NCI-H1436 treated with DMSO at 0.1 percent for 48 hours (cell line): ENCODE measurements at regions not wholly inside any gene's neighbourhood (a gene's known extent, or its start where the extent isn't known, plus 50 kb on each side); places are given as distances from the start of the nearest gene placed in this dataset.

Experiments
- DNase-seq: peaks from one replicate; lab custom pipeline; 2025; lab: John Stamatoyannopoulos, UW

DNA sequence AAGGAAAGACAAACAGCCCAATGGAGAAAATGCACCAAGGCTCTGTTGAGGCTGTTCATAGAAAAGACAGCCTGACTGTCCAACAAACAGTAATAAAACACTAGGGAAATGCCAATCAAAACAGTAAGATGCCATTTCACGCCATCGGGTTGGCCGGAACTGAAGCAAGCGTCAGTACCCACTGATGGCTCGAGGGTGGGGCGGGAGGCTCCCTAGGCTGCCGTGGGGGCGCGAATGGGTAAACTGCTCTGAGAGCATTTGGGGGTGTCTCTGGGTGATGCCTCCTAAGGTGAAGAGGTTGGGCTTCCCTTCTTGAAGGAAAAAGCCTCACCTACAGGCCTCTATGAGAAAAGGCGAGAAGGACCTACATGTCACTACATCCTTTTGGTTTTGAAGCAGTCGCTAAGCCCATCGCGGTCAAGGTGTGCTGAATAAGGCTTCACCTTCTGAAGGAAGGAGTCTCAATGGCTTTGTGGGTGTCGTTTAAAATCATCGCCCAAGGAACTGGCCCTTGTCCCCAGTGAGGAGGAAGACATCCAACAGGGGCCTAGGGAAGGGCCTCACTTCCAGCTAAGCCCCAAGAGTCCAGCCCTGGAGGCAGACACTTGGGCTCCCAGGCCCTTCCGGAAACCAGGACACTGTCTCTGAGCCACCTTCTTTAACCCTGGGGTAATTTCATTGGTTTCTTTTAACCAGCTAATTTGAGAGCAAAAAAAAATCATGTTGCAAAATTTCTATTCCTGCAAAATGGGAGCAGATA, 98.5 kb upstream of the PPP2R2D start:
- no peak for DNase-seq

DNA sequence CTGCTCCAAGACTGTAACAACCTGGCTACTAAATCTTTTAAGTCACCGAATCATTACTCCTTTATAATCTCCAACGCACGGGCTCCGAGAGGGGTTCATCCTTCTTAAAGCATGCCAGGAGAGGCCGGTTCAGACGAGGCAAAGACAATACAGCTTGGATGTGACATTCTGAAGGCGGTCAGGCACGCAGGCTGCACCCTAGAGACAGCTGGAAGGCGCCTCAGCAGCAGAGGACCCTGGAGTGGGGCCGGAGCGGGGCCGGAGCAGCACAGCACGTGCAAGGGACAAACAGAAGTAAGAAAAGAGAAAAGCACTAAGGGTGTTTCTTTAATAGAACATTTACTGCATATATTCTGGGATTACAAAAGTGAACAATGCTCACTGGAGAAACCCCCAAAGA, 97.8 kb upstream of the PPP2R2D start:
- DNase-seq = no peak

DNA sequence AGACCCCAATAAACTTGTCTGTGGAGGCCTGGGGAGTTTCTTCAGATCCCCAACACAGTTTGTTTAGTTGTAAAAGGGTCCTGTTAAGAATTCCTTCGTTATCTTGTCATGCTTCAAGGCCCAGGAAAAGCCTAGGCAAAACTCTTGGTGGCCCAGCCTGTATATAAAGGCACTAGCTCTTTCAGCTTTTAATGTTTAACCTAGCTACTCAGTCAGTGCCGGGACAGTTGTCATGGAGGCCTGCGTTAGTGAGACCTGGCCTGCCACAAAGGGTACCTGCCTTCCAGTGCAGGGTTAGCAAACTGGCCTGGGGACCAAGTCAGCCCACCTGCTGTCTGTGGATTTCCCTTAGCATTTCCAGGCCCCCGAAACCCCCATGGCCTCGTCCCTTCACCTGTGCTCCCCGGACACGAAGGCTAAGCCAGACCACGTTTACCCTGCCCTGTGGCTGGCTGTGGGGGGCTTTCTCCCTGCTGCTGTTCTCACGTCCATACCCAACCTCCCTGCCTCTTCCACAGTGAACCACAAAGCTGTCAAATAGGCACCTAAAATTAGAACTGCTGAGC, 96.9 kb upstream of the PPP2R2D start:
- no peak for DNase-seq

DNA sequence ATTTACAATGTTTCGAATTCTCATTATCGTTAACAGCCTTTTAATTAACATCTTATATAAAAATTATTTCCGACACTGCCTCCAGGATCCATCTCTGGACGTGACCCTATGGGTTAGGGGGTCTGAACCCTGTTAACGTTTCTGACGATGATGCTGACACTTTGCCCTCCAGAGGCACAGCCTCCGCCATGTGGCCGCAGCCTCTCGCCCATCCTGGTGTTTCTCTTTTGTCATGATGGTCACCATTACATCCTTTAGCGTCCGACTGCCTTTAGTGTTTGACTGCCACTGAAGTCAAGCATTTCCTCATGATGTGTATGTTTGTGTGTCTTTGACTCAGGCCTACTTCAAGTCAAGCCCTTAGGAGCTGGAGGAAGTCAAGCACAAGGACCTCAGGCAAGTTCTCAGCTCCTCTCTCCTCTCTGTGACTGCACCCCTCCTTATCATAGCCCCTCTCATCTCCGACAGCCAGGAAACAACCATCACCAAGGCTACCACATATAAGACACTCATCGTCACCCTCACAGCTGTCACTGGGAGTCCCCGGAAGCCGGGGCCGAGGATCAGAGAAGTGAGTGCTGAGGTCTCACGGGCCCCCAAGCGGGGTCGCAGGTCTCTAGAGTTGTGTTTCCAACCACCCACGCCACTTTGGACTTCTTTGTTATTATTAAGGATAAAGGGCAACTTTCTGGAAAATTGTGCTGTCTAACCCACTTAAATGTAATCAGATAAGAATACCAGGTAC, 96.1 kb upstream of the PPP2R2D start:
- DNase-seq = no peak

DNA sequence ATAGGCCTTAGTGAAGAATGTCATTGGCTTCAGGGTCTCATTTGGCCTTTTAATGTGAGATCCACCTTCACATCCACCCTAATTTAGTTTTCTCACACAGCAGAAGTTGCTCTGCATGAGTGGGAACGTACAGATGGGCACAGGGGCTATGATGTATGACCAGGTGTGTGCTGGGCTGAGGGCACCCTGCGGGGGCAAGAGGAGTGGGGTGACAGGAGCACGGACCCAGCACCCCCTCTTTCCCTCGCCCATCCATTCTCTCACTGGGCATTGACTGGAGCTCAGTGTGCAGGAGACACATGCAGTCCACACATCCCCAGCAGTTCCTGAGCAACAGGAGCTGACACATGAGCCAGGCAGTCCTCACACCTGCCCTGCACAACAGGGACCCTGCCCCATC, 95.1 kb upstream of the PPP2R2D start:
- DNase-seq = no peak

DNA sequence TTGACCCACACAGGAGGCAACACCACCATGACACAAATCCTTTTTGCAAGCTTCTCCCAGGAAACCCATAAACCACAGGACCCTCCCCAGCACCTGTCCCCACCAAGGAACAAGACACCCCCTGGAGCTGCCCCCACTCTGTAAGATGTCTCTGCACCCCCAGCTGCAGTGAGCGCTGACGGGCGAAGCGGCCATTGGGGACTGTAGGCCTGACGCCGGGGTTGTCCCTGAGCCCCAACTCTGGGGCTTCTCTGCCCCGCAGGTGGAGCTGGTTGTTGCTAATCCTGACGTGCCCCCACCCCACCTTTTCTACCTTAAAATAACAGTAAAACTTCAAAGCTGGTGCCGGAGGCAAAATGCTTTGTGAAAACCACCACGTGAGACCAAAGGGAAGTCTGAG, 94.7 kb upstream of the PPP2R2D start:
- no peak for DNase-seq

DNA sequence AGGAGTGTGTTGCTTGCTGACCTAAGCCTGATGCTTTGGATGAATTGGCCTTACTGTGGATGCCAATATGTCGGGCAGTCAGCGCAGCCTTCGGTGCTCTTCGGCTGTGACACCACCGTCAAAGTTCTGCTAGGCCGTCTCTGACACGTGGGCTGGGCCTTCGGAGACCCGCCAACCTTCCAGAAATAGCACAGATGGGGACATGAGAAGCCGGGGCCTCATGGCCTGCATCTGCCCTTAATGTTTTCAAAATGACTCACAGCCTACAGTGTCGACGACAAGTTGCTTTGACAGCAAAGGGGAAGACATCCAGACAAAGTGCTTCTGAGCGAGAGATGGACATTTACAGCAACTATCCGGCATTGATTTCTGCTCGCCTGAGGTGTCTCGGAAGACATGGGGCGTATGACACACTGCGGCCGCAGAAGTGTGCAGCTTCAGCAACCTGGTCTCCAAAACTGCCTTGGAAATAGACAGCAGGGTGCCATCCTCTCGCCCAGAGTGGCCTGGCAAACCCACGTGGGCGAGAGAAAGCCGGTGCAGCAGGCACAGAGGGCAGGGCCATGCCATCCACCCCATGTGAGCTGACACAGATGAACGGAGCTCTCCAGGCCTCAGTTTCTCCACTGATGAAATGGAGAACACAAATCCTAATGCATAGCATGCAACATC, 94.0 kb upstream of the PPP2R2D start:
- DNase-seq = no peak

DNA sequence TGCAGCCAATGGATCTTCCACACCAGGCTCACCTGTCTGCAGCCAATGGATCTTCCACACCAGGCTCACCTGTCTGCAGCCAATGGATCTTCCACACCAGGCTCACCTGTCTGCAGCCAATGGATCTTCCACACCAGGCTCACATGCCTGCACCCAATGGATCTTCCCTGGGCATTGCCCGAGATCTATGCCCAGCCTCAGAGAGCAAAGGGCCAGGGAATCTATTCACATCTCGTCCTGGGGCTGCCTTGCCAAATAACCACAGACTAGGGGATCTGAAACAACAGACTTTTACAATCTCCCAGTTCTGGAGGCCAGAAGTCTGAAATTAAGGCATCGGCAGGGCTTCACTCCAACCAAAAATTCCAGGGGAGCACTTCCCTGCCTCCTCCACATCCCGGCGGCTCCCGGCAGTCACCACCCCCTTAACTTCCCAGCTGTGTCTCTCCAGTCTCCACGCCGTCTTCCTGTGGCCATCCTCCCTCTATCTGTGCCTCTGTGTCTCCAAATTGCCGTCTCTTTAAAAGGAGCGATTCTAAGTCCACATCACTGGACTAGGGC, 92.4 kb upstream of the PPP2R2D start:
- no peak for DNase-seq

DNA sequence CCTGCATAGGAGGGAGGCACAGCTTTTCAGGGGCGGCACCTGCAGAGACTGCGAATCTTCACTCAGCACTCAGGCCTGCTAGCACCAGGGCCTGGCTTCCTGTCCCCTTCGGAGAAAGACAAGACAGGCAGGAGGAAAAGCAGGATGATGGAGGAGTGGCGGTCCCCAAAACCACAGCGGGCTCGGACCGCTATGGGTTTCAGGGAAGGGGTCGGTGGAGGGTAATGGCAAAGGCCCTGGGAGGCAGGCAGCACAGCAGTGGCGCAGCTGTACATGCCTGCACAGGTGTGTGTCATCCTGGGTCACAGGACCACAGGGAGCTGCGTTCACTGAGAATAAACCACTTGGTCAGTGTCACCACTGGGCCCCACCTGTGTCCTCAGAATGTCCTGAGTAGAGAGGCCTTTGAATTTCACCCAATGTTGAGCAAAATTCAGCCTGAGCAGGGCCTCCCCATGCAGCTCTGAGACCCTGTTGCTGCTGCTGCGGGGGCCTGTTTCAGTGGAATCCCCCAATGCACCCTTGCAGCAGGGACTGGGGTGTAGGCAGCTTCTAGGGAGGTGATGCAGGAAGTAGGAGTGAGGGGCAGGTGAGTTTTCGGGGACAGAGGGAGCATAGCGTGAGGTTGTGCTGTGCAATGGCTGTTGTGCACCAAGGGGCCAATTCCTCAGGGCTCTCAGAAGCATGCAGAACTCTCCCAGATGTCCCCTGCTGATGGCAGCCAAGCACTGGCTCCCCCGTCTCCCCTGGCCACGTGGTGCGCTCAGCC, 90.6 kb upstream of the PPP2R2D start:
- no peak for DNase-seq

DNA sequence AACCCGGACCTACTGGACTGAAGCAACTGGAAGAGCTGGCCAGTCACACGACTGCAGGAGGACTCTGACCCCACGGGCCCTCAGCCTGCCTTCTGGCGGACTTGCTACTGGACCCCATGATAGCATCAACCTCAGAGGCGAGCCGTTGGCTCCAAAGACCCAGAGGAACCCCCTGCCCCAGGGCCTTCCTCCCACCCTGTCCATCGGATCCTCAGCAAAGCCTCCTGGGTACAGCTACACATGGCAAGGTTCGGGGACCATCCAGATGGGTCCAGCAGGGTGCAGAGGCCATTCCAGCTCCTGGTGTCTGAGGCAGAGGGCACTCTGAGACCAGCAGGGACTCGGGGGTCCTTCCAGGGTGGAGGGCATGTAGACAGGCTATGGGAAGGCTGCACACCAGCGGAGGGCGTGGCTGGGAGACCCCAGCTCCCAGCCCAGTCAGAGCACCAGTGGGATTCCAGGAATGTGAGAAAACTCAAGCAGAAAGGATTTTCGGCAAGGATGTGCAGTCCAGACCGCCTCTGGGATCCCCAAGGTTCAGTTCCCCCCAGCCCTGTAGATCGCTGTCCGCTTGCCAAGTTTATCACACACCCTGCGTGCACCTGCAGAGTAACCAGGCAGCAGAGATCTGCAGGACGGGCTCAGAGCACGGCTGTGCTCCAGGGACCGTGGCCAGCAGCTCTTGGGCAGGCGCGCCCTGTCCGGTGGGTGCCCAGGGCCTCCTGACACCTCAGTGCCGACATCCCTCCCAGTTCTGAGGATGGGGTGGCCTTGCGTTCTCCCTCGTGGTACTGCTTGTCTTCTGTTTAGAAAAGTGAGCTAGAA, 89.8 kb upstream of the PPP2R2D start:
- no peak for DNase-seq

DNA sequence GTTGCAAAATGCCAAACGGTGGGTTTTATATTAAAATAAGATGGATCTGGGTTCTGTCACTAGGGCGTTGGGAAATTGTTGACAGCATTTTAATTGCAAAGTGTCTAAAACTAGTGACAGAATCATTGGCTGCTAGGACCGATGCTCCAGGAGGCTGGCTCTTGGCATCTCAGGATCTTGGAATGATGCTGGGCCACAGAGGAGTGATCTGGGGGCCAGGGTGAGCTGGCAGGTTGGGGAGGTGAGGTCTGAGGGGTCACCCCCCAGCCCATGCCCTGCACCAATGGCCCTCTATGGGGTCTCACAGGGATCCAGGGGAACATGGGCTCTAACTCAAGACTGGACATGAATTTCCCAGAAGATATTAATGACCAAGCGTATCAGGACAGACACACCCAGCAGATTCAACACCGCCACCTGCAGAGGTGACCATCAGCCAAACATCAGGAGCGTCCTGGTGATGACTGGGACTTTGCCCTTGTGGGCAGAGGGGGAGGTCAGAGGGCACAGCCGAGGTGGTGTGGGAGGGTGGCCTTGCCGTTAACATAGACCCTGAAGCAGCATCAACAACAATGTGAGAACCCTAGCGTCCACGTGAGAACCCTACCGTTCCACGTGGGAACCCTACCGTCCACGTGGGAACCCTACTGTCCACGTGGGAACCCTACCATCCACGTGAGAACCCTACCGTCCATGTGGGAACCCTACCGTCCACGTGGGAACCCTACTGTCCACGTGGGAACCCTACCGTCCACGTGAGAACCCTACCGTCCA, 89.0 kb upstream of the PPP2R2D start:
- DNase-seq = no peak

DNA sequence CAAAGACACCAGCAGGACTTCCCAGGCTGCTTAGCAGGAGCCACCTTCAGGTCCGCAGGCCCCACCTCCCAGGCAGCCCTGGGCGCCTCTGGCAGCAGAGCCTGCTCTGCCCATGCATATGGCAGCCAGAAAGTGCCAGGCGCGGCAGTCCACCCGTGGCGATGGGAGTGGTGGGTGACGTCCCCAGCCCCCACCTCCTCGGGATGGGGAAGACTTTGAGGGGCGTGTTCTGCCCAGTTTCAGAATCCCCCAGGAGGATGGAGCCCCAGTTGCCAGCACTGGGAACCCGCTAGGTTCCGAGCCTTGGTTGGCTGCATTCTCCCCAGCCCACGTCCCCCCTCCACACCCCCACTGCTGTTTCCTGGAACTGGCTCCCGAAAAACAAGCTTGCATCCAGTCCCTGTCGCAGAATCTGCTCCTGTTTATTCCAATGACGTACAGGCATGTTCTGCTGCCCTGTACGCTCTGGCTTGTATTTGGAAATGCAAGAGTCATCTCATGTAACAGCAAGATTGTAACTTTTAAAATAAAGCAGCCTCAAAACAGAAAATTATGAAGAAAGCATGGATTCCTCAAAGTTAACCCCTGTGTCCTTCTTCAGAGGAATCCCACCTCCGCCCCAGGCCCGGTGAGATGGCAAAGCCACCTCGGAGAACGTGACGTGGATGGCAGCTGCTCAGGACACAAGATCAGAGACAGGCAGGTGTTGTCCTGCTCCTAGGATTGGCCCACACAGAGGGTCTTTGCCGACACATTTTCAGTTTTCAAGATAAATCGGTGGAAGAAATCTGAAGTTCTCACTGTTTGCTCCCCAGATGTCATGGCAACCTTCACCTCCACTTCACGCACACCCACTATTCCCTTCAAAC, 87.8 kb upstream of the PPP2R2D start:
- no peak for DNase-seq

DNA sequence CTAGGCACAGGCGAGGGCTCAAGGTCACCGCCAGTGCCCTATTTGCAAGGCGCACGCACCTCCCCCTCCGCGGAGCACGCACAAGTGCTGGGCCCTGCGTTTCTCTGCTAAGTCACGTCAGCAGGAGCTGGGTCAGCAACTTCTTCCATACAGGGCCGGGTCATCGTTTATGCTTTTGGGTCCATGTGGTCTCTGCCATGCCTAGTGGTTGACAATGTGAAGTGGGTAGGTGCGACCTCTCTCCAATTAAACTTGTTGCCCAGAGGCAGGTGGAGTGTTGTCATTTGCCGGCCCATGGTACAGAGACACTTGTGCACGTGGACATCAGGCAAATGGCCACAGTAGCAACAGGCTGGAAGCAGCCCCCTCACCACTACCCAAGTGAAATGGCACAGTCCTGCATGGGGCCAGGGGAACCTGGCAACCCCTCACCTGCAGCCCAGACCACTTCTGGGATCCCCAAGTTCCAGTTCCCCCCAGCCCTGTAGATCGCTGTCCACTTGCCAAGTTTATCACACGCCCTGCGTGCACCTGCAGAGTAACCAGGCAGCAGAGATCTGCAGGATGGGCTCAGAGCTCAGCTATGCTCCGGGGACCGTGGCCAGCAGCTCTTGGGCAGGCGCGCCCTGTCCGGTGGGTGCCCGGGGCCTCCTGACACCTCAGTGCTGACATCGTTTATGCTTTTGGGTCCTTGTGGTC, 86.1 kb upstream of the PPP2R2D start:
- DNase-seq = no peak

DNA sequence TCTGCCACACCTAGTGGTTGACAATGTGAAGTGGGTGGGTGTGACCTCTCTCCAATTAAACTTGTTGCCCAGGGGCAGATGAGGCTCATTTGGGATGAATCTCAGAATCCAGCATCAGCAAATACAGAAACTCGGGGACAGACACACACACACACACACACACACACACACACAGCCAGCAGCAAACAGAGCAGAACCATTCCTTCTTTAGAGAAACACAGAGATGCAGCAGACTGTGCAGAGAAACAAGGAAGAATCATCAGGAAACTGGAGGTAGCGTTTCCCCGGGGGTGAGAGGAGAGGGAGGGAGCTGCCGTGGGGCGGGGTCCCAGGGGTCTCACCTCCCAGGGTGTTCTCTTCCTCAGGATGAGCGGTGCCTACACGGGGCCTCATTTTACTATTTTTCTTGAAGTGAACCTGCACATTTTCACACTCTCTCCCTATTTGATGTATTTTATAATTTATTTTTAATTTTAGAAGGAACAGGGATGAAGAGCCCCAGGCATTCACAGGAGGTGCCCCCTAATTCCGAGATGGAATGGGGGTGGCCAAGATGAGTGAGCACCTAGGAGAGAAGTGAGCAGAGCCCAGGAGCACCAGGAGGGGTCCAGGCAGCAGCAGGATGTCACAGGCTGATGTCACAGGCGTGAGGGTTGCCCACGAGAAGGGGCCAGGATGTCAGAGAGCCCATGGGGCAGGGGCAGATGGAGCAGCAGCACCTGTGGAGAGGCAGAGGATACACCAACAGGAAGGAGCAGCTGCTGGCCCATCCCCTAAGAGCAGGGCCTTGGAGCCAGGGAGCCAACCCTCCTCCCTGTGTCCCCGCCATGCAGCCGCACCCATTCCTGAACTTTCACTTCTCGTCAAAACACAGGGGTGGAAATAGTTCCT, 85.3 kb upstream of the PPP2R2D start:
- DNase-seq = no peak

DNA sequence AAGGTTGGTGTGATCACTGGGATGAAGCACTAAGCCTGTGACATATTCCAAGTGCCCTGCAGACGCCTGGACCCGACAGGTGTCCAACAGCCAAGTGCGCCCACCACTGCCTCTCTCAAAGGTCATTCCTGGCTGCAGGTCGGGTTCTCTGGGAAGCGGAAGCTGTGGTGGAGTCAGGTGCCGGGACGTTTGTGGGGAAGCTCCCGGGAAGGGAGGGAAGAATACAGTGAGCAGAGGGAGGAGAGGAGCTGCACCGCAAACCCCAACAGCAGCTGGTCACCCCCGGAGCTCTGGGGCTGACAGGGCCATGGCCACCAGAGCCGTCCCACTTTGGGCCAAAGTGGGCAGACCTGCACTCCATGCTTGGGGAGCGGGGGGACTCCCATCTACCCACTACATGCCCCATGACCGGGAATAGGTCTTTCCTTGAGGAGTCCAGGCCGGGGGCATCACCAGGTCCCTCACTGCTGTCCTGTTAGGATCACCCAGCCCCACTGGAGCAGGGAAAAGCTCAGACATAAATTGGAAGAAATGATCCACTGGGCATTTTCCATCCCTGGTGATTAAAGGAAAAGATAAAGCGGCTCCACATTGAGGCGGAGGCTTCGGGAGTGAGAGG, 84.5 kb upstream of the PPP2R2D start:
- DNase-seq = no peak

DNA sequence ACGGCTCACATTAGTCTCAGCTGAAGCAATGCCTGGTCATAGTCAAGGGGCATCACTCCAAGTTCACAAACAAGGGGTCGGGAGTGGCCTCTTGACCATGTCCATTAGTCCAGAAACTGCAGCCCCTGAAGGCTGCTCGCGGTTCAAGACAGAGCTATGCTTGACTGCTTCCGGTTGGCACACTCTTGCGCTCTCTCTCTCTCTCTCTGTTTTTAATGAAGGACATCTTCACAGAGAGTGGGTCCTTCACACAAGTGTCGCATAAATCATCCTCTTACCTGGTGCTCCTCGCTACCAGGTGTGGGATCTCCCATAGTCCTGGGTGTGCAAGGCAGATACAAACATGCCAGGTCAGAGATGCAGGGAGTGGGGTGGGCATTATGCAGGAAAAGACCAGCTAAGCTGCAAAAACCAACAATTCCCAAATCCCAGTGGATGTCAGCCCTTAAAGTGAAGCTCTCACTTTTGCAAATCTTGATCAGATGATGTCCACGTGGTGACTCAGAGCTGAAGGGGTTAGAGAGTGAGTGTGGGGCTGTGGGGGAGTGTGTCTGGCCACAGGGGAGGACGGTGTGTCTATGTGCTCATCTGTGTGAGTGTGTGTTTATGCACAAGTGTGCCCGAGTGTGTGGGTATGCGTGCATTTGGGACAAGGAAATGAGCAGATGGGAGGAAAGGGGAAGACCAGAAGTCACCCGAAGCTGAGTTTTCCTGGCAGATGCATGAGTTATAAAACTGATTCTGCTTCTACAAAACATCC, 83.7 kb upstream of the PPP2R2D start:
- DNase-seq = no peak
